ENCODE measurements at regions not wholly inside any gene's neighbourhood (a gene's known extent, or its start where the extent isn't known, plus 50 kb on each side); places are given as distances from the start of the nearest gene placed in this dataset.
"Not testable (repeated sequence)": the region's sequence is repeated elsewhere in the genome, so short reads cannot be mapped to it uniquely, and the experiment has no call there.

DNA sequence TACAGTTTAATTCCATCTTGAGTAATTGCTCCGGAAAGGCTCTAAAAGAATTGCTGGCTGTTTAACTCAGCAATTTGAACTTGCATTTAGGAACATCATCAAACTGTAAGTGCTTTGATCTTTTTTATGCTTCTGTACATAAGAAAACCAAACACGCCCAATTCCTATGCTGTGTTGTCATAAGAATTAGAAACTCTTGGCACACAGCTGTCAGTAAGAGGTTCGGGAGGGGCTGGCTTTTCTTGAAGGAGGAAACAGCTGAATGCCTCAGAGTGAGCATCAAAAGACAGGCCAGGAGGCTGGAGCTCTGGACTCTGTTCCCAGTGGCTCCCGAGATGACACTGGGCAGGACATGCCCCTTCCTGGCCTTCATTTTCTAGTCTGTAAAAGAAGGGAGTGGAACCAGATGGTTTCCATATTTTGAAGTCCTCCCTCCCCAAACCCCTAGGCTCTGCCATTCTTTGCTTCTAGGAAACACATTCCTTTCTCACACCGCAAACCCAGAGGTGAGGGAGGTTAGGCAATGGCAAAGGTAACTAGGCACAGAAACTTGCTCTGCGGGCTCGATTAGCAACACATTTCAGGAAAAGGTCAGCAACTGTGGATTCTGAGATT is 73.7 kb upstream of the DLG1 start:
- Mint-ChIP-seq H3K4me1 (no peaks in the 10 kb centered on the region), H3K27me3 (peaks cover 42% of the 10 kb centered on the region), H3K27ac (ENCODE audit: low read depth) (no peak overlapping the region), H3K4me3 (no peak overlapping the region), H3K9me3 (no peaks in the 10 kb centered on the region), H3K36me3 (ENCODE audit: insufficient read depth) (no peaks in the 10 kb centered on the region)
- DNase-seq (ENCODE audit: low spot score in 2 of 2) = no peak
- ATAC-seq (replicated peaks; ENCODE audit: extremely low read depth, poor library complexity, severe bottlenecking) = no peak

GRCh38 chr3:197371591-197372046 is 73.2 kb upstream of the DLG1 start:
- Mint-ChIP-seq H3K27me3 (peaks cover 40% of the 10 kb centered on the region), H3K4me3 (no peak overlapping the region), H3K9me3 (no peaks in the 10 kb centered on the region), H3K27ac (ENCODE audit: low read depth) (no peak overlapping the region), H3K4me1 (no peaks in the 10 kb centered on the region), H3K36me3 (ENCODE audit: insufficient read depth) (no peaks in the 10 kb centered on the region)
- DNase-seq (ENCODE audit: low spot score in 2 of 2) (no peak), ATAC-seq (replicated peaks; ENCODE audit: extremely low read depth, poor library complexity, severe bottlenecking) (no peak)

DNA sequence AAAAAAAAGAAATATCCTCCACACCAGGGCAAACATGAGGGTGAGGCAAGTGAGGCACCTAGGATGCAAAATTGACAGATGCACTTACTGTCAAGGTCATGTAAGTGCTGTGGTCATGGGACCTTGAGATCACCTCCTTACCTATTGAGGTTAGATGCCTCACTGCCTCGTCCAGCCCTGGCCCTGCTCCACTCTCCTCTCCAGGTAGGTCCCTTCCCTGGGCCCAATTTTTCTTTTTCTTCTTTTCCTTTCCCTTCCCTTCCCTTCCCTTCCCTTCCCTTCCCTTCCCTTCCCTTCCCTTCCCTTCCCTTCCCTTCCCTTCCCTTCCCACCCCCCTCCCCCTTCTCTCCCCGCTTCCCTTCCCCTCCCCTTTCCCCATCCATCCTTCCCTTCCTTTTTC is 71.1 kb upstream of the DLG1 start:
- H3K27ac Mint-ChIP-seq (ENCODE audit: low read depth) = no peak overlapping the region
- ATAC-seq (replicated peaks; ENCODE audit: extremely low read depth, poor library complexity, severe bottlenecking) (no peak), DNase-seq (ENCODE audit: low spot score in 2 of 2) (no peak)
- no peaks in the 10 kb centered on the region for H3K9me3 Mint-ChIP-seq
- no peaks in the 10 kb centered on the region for H3K36me3 Mint-ChIP-seq (ENCODE audit: insufficient read depth)
- H3K4me3 Mint-ChIP-seq = no peak overlapping the region
- H3K27me3 Mint-ChIP-seq = peaks cover 57% of the 10 kb centered on the region
- H3K4me1 Mint-ChIP-seq = no peaks in the 10 kb centered on the region

GRCh38 chr3:197368821-197369220 is 70.4 kb upstream of the DLG1 start:
- ATAC-seq (replicated peaks; ENCODE audit: extremely low read depth, poor library complexity, severe bottlenecking) (no peak), DNase-seq (ENCODE audit: low spot score in 2 of 2) (no peak)
- peaks cover 64% of the 10 kb centered on the region for H3K27me3 Mint-ChIP-seq
- H3K27ac Mint-ChIP-seq (ENCODE audit: low read depth) = no peak overlapping the region
- no peaks in the 10 kb centered on the region for H3K9me3 Mint-ChIP-seq
- H3K4me1 Mint-ChIP-seq = no peaks in the 10 kb centered on the region
- no peak overlapping the region for H3K4me3 Mint-ChIP-seq
- H3K36me3 Mint-ChIP-seq (ENCODE audit: insufficient read depth) = no peaks in the 10 kb centered on the region

DNA sequence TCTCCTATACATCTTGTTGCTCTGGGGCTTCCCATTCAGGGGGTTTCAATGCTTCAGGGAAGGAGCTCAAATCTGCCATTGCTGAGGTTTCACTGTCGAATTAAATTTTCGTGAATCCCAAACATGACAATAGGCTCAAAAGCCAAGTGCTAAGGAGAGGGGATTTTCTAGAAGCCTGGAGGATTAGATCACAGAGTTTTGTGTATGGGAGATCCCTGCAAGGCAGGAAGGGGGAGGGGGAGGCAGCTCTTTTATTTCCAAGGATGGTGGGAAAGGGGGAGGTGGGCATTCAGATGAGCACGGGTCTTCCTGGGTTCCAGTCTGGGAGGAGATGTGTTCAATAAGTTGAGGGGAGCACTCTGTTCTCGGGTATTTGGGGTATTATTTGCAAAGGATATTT is 69.9 kb upstream of the DLG1 start:
- no peak for DNase-seq (ENCODE audit: low spot score in 2 of 2)
- no peaks in the 10 kb centered on the region for H3K9me3 Mint-ChIP-seq

DNA sequence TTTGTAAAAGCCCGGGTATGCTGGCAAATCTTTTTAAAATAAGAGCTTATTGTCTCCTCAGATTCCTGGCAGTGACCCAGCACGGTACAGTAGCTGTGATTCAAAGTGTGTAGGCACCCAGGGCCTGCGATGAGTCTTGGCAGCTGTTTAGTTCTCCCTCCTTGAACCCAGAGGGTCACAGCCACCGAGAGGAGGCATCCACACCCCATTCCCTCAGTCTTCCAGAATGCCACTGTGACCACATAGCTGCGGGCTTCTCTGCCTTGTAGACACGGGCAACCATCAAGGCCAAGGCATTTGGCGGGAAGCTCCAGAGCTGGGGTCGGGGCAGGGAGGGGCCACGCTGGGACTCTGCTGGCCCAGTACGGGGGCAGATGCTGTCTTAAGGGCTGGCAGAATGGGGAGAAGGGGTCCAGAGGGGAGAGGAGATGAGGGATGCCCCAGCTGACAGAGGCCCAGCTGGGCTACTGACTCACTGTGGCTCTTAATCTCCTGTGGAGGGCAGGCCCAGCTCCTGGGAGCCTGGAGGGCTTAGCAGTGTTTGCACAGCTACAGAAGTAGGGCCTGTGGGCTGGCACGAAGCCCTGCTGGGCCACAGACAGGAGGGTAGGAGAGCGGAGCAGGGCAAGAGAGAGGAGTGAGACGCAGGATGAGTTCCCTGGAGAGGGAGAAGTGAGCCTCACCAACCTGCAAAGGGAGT is 68.8 kb upstream of the DLG1 start:
- Mint-ChIP-seq H3K27me3 (peaks cover 56% of the 10 kb centered on the region), H3K4me1 (no peaks in the 10 kb centered on the region), H3K36me3 (ENCODE audit: insufficient read depth) (no peaks in the 10 kb centered on the region), H3K9me3 (no peaks in the 10 kb centered on the region), H3K27ac (ENCODE audit: low read depth) (peak overlapping the region; percentile 47), H3K4me3 (no peak overlapping the region)
- no peak for ATAC-seq (replicated peaks; ENCODE audit: extremely low read depth, poor library complexity, severe bottlenecking)
- no peak for DNase-seq (ENCODE audit: low spot score in 2 of 2)

More for the DNA sequence above, 69.9 kb upstream of the DLG1 start:
- no peaks in the 10 kb centered on the region for H3K36me3 Mint-ChIP-seq (ENCODE audit: insufficient read depth)
- H3K4me3 Mint-ChIP-seq = no peak overlapping the region
- no peak for ATAC-seq (replicated peaks; ENCODE audit: extremely low read depth, poor library complexity, severe bottlenecking)
- no peaks in the 10 kb centered on the region for H3K4me1 Mint-ChIP-seq
- H3K27me3 Mint-ChIP-seq = peaks cover 64% of the 10 kb centered on the region
- no peak overlapping the region for H3K27ac Mint-ChIP-seq (ENCODE audit: low read depth)

DNA sequence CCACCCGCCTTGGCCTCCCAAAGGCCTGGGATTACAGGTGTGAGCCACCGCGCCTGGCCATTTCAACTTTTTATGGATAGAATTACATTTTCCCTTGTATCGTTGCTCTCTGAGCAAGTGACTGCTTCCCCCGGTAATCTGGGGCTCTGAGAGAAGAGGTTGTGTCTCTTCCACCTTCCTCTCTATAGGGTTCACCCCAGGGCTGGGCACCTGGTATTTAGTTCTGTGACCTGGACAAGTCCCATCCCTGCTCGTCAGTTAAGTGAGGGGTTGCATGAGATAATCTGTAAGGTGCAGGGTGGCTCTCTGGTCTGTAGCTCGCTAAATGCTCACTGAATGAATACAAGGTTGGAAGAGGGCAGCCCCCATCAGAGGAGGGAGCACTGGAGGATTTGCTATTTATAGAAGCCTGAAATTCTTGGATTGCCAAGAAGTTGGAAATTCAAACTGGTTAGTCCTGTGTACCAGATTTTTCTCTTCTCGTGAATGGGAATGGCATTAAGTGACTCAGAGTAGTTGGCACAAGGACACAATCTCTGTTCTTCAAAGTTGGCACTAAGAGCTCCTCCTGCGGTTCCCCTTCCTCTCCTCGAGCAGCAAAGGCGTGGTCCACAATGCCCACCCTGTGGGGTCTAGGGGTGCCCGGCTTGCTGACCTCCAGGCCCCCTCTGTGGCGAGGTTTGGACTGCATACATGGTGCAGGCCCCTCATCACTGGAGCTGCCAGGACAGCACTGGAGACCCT is 68.1 kb upstream of the DLG1 start:
- no peak for DNase-seq (ENCODE audit: low spot score in 2 of 2)
- Mint-ChIP-seq H3K27me3 (peaks cover 58% of the 10 kb centered on the region), H3K4me1 (no peaks in the 10 kb centered on the region), H3K4me3 (no peak overlapping the region), H3K36me3 (ENCODE audit: insufficient read depth) (no peaks in the 10 kb centered on the region), H3K27ac (ENCODE audit: low read depth) (no peak overlapping the region), H3K9me3 (peaks cover under 1% of the 10 kb centered on the region)
- ATAC-seq (replicated peaks; ENCODE audit: extremely low read depth, poor library complexity, severe bottlenecking) = no peak

GRCh38 chr3:197365586-197365985 is 67.2 kb upstream of the DLG1 start:
- Mint-ChIP-seq H3K4me1 (no peaks in the 10 kb centered on the region), H3K4me3 (no peak overlapping the region), H3K9me3 (peaks cover 8% of the 10 kb centered on the region), H3K27ac (ENCODE audit: low read depth) (no peak overlapping the region), H3K36me3 (ENCODE audit: insufficient read depth) (no peaks in the 10 kb centered on the region), H3K27me3 (peaks cover 65% of the 10 kb centered on the region)
- ATAC-seq (replicated peaks; ENCODE audit: extremely low read depth, poor library complexity, severe bottlenecking) (no peak), DNase-seq (ENCODE audit: low spot score in 2 of 2) (no peak)

DNA sequence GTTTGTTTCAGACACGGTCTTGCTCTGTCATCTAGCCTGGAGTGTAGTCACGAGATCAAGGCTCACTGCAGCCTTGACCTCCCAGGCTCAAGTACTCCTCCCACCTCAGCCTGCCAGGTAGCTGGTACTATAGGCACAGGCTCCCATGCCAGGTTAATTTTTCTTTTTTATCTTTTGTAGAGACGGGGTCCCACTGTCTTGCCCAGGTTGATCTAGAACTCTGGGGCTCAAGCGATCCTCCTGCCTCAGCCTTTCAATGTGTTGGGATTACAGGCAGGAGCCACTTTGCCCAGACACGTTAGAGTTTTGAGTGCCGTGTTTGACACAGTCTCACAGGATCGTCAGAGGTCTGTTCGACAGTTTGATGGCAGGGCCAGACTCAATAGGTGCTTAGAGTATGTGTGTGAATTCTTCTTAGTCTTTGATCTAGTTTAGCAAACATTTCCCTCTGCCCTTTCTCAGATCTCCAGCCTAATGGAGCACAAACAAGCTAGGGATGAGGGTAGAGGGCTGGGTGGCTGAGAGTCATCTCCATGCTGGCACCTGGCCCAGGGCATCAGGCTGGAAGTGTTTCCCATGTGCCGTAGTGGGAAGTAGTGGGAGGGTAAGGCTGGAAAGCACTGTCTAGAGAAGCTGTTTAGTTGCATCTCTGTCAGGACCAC is 66.1 kb upstream of the DLG1 start:
- peaks cover 11% of the 10 kb centered on the region for H3K9me3 Mint-ChIP-seq
- DNase-seq (ENCODE audit: low spot score in 2 of 2) (no peak), ATAC-seq (replicated peaks; ENCODE audit: extremely low read depth, poor library complexity, severe bottlenecking) (no peak)
- no peak overlapping the region for H3K4me3 Mint-ChIP-seq
- peaks cover 65% of the 10 kb centered on the region for H3K27me3 Mint-ChIP-seq
- no peaks in the 10 kb centered on the region for H3K36me3 Mint-ChIP-seq (ENCODE audit: insufficient read depth)
- H3K27ac Mint-ChIP-seq (ENCODE audit: low read depth) = no peak overlapping the region
- H3K4me1 Mint-ChIP-seq = no peaks in the 10 kb centered on the region

DNA sequence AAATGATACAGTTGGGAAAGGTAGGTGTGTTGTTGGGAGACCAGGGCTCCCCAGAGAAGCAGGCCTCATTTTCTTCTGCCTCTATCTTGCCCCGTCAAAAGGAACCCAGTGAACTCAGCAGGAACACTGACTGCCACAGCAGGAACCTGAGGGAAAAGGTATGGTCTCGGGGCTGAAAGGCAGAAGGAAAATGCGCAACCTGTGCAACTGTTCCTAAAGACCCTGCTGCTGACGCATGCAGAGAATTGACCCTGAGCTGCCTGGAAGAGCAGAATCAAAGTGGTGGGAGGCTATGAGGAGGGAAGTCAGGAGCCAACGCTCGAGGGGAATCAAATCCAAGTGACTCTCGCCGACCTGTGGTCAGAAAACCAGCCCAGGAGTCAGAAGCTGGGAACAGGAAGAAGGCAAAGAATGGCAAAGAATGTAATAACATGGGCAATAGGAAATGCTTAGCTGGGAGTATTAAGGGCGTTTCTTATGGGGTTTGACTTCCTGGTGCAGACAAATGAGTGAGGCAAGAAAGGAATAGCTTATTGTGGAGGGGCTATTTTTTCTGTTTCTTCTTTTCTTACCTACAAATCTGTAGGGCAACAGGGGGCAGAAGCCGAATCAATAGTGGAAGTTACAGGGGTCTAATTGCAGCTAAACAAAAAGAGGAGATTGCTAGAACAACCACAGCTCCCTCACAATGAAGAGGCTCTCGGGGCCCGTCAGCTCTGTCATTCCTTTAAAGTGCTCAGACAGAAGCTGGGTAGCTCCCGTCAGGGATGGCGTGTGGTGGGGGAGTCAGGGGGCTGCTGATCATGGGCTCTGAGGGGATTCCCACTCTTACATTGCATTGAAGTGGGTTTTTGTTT is 65.4 kb upstream of the DLG1 start:
- Mint-ChIP-seq H3K27me3 (peaks cover 63% of the 10 kb centered on the region), H3K9me3 (peaks cover 14% of the 10 kb centered on the region), H3K4me3 (no peak overlapping the region), H3K36me3 (ENCODE audit: insufficient read depth) (no peaks in the 10 kb centered on the region), H3K4me1 (no peaks in the 10 kb centered on the region), H3K27ac (ENCODE audit: low read depth) (no peak overlapping the region)
- no peak for DNase-seq (ENCODE audit: low spot score in 2 of 2)
- ATAC-seq (replicated peaks; ENCODE audit: extremely low read depth, poor library complexity, severe bottlenecking) = no peak

- peaks cover 46% of the 10 kb centered on the region for H3K27me3 Mint-ChIP-seq
- no peaks in the 10 kb centered on the region for H3K4me1 Mint-ChIP-seq
- no peak overlapping the region for H3K27ac Mint-ChIP-seq (ENCODE audit: low read depth)
- H3K36me3 Mint-ChIP-seq (ENCODE audit: insufficient read depth) = no peaks in the 10 kb centered on the region
- ATAC-seq (replicated peaks; ENCODE audit: extremely low read depth, poor library complexity, severe bottlenecking) (no peak), DNase-seq (ENCODE audit: low spot score in 2 of 2) (no peak)
- no peak overlapping the region for H3K4me3 Mint-ChIP-seq
- peaks cover 14% of the 10 kb centered on the region for H3K9me3 Mint-ChIP-seq
These were observed 63.7 kb upstream of the DLG1 start for GRCh38 chr3:197362081-197362480.

- H3K4me3 Mint-ChIP-seq; H3K36me3 Mint-ChIP-seq (ENCODE audit: insufficient read depth); H3K27ac Mint-ChIP-seq (ENCODE audit: low read depth); H3K4me1 Mint-ChIP-seq; DNase-seq (ENCODE audit: low spot score in 2 of 2); ATAC-seq (replicated peaks; ENCODE audit: extremely low read depth, poor library complexity, severe bottlenecking): not testable (repeated sequence)
- Mint-ChIP-seq H3K27me3 (peaks cover 29% of the 10 kb centered on the region), H3K9me3 (peaks cover 14% of the 10 kb centered on the region)
These were observed 61.7 kb upstream of the DLG1 start for GRCh38 chr3:197360095-197360494.
